GM12865 (cell line): ENCODE measurements at regions not wholly inside any gene's neighbourhood (a gene's known extent, or its start where the extent isn't known, plus 50 kb on each side); places are given as distances from the start of the nearest gene placed in this dataset.

Experiments
- DNase-seq: peaks from one replicate; pipeline ENCODE4 v3.0.0; 2010; ENCODE audit warnings: low read depth
- H3K4me3 ChIP-seq: 2 replicates; pipeline ENCODE4 v1.5.1; 2011; ENCODE audit warnings: mild to moderate bottlenecking, low read depth, low read length, control low read depth
- TF ChIP-seq, protein P1 (sequence below): IDR thresholded peaks from 2 replicates; pipeline ENCODE4 v1.5.1; 2011; ENCODE audit warnings: low read length, control low read depth, low read depth, inconsistent platforms; ENCODE audit not compliant: insufficient read depth; ENCODE audit errors: missing control alignments

DNA sequence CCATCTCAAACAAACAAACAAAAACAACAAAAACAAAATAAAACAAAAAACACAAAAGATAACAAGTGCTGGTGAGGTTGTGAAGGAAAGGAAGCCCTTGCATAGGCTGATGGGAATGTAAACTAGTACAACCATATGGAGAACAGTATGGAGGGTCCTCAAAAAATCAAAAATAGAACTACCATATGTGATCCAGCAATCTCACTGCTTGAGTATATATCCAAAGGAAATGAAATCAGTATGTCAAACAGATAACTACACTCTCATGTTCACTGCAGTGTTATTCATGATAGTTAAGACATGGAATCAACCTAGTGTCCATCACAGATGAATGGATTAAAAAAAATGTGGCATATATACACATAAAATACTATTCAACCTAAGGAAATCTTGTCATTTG, 395.7 kb upstream of the SLC24A2 start:
- DNase-seq = no peak
- H3K4me3 ChIP-seq = no peak overlapping the region
- TF ChIP-seq, protein P1, sequence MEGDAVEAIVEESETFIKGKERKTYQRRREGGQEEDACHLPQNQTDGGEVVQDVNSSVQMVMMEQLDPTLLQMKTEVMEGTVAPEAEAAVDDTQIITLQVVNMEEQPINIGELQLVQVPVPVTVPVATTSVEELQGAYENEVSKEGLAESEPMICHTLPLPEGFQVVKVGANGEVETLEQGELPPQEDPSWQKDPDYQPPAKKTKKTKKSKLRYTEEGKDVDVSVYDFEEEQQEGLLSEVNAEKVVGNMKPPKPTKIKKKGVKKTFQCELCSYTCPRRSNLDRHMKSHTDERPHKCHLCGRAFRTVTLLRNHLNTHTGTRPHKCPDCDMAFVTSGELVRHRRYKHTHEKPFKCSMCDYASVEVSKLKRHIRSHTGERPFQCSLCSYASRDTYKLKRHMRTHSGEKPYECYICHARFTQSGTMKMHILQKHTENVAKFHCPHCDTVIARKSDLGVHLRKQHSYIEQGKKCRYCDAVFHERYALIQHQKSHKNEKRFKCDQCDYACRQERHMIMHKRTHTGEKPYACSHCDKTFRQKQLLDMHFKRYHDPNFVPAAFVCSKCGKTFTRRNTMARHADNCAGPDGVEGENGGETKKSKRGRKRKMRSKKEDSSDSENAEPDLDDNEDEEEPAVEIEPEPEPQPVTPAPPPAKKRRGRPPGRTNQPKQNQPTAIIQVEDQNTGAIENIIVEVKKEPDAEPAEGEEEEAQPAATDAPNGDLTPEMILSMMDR = no peak

DNA sequence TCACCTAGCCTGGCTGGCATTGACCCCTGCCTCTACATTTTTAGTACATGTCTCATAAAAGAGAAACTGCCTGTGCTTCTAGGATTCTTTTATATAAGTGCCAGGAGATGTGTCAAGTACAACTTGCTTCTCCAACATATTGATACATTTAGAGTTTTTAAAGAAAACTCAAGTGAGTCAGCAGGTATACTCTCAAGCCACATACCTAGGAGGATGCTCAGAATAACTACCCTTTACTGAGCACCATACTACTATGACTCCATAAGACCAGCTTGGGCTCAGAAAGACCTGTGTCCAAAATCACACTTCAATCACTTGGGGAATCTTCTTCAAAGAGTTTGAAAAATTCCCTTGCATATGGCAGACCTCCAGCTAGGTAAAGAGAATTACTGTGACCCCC, 389.8 kb upstream of the SLC24A2 start:
- no peak overlapping the region for H3K4me3 ChIP-seq
- TF ChIP-seq, protein P1 = no peak
- no peak for DNase-seq

DNA sequence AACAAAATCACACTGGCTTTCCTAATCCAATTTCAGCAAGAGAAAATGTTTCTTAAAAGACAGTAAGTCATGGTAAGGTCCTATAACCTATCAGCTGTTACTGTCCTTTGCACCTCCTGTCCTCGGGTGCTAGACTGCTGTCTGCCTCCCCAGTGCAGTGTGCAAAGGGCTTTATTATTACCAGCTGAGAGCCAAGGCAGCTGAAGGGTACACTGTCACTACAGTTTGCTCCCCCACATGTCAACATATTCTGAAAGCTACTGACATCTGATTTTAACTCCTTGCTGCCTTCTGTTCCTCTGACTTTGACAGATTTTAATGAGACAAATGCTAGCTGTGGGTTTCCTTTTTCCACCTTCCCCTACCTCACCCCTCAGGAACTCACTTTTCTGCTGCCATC, 389.4 kb upstream of the SLC24A2 start:
- H3K4me3 ChIP-seq = no peak overlapping the region
- no peak for DNase-seq
- TF ChIP-seq, protein P1 = no peak

DNA sequence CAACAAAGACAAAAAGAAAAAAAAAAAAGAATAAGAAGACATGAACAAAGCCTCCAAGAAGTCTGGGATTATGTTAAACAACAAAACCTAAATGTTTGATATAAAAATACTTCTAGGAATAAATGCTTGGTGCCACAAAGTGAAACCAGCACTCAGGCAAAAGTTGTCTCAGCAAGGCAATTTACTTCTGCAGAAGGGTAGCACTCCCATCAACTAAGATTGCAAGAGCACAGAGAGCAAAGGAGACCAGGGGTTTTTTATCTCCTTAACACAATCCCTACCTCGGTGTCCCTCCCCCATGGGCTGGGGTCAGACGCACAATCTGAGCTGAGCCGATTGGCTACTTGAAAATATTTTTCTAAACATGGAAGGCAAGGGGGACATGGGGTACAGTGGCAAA, 381.3 kb upstream of the SLC24A2 start:
- TF ChIP-seq, protein P1 = no peak
- no peak for DNase-seq
- H3K4me3 ChIP-seq = no peak overlapping the region

DNA sequence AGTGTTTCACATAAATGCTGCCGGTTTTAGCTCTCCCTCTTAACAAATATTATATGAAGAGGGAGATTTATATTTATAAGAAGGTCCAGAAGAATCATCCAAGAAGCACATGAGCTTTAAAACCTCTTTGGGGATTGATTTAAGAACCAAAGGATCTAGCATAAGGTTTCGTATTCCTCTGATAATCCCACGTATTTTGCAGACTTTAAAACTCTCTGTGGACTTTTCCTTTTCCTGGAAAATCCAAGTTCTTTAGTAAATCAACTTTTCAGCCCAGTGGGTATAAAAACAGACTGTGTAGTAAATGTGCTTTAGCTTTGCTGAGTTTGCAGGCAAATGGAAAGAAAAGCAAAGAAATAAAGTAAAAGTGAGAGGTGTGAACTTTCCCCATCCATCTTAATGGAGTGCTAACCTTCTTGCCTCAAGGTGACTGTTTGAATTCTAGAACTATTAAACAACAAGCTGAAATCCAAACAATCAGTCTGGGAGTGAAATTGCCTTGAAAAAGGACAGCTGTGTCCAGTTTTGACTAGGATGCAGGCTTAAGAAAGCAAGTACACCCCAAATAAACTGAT, 363.4 kb upstream of the SLC24A2 start:
- TF ChIP-seq, protein P1 = no peak
- DNase-seq = no peak
- H3K4me3 ChIP-seq = no peak overlapping the region

DNA sequence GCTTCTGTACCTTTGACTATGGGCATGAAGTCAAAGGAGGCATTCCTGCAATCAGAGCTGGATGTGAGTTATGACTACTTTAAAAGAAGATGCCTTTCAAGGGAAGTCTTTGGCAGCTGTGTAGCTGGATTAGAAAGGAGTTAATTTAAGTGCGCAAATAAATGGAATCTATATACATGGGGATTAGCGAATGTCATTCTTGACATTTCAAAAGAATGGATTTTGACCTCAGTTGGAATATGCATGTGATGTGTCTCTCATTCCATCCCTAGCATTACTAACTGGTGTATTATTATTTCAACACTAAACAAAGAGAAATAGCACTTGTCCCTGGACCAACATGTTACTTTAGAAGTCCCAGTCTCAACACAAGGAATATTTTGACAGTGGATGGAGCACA, 359.6 kb upstream of the SLC24A2 start:
- DNase-seq = no peak
- H3K4me3 ChIP-seq = no peak overlapping the region
- TF ChIP-seq, protein P1 = no peak

DNA sequence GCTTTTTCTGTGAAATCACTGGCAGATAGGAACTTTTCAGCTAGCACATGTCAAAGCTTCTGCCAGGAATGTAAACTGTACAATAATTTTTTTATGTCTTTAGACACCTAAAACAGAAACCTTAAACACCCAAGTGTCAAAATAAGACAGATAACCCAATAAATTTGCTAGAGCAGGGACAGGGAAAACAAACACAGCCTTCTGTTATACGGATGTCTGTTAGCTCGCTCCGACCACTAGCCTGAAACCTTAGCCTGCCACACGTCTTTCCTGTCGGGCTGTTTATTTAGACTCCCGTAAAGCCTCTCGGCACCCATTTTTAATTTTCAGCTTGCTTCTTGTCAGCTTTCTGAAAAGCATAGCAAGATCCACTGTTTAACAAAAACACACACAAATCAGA, 355.4 kb upstream of the SLC24A2 start:
- H3K4me3 ChIP-seq = no peak overlapping the region
- DNase-seq = peak; percentile 26
- TF ChIP-seq, protein P1 = no peak
